Lung microvascular endothelial cell (primary cell): ENCODE measurements at regions not wholly inside any gene's neighbourhood (a gene's known extent, or its start where the extent isn't known, plus 50 kb on each side); places are given as distances from the start of the nearest gene placed in this dataset.
"Not testable (repeated sequence)": the region's sequence is repeated elsewhere in the genome, so short reads cannot be mapped to it uniquely, and the experiment has no call there.

Source experiments
- DNase-seq, 2 donors: peaks; one replicate each; pipeline versions ENCODE4 v3.0.0 to v3.0.0-alpha.2; 2010; ENCODE audit warnings: low read depth in 2 of 2

- no peak for DNase-seq
Observed at GRCh38 chr18:60064271-60064670, 164.5 kb downstream of the PMAIP1 start.

GRCh38 chr18:60062831-60063230 lies 163.0 kb downstream of the PMAIP1 start:
- DNase-seq, result not testable (repeated sequence)

- DNase-seq, result no peak
Observed at GRCh38 chr18:60062396-60062795, 162.6 kb downstream of the PMAIP1 start.

GRCh38 chr18:60060578-60060977 lies 160.8 kb downstream of the PMAIP1 start:
- DNase-seq, result no peak

- no peak for DNase-seq
Observed at GRCh38 chr18:60060026-60060425, 160.2 kb downstream of the PMAIP1 start.

GRCh38 chr18:60059216-60059615 lies 159.4 kb downstream of the PMAIP1 start:
- no peak for DNase-seq

GRCh38 chr18:60053747-60054304 lies 154.0 kb downstream of the PMAIP1 start:
- peak; percentile 86 to 88 for DNase-seq

- DNase-seq, result no peak
Observed at GRCh38 chr18:60050821-60051220, 151.0 kb downstream of the PMAIP1 start.

GRCh38 chr18:60049172-60049571 lies 149.4 kb downstream of the PMAIP1 start:
- DNase-seq, result no peak

GRCh38 chr18:60047556-60047955 lies 147.8 kb downstream of the PMAIP1 start:
- DNase-seq, result peak; percentile 40 to 46

GRCh38 chr18:60044290-60045006 lies 144.7 kb downstream of the PMAIP1 start:
- DNase-seq, result peak; percentile 19 to 66

GRCh38 chr18:60040971-60041370 lies 141.2 kb downstream of the PMAIP1 start:
- DNase-seq, result no peak

GRCh38 chr18:60038731-60039130 lies 138.9 kb downstream of the PMAIP1 start:
- DNase-seq, result no peak

GRCh38 chr18:60027397-60027796 lies 127.6 kb downstream of the PMAIP1 start:
- no peak for DNase-seq

- no peak for DNase-seq
Observed at GRCh38 chr18:60024857-60025256, 125.1 kb downstream of the PMAIP1 start.

GRCh38 chr18:60024345-60024744 lies 124.5 kb downstream of the PMAIP1 start:
- DNase-seq, result no peak

- DNase-seq, result no peak
Observed at GRCh38 chr18:60022671-60023276, 123.0 kb downstream of the PMAIP1 start.

- DNase-seq, result no peak
Observed at GRCh38 chr18:60021556-60021955, 121.8 kb downstream of the PMAIP1 start.

- no peak for DNase-seq
Observed at GRCh38 chr18:60020107-60020925, 120.5 kb downstream of the PMAIP1 start.

- DNase-seq, result no peak
Observed at GRCh38 chr18:60019463-60019840, 119.7 kb downstream of the PMAIP1 start.

- no peak for DNase-seq
Observed at GRCh38 chr18:60018618-60019462, 119.0 kb downstream of the PMAIP1 start.
